Common myeloid progenitor, CD34-positive (primary cell): ENCODE measurements at regions not wholly inside any gene's neighbourhood (a gene's known extent, or its start where the extent isn't known, plus 50 kb on each side); places are given as distances from the start of the nearest gene placed in this dataset.

Source experiments
- CTCF ChIA-PET: fragments of 350-600 bp; sonication (Branson Sonifier 250); formaldehyde crosslinking; loops from one replicate; lab custom pipeline; 2021; ENCODE audit warnings: antibody characterized with exemption; lab: Charles Lee
- POLR2A ChIA-PET: fragments of 350-600 bp; sonication (Branson Sonifier 250); formaldehyde crosslinking; loops from one replicate; lab custom pipeline; 2021; ENCODE audit warnings: antibody characterized with exemption; lab: Charles Lee
- DNase-seq, 3 donors: peaks; one replicate each; pipeline versions ENCODE4 v3.0.0 to v3.0.0-alpha.2; 2013
- H3K27ac ChIP-seq, 2 experiments: 1 replicate in 1 of 2; 2 replicates in 1 of 2; pipeline ENCODE4 v1.7.0; 2013; ENCODE audit warnings: inconsistent platforms in 2 of 2, low read length in 2 of 2, mild to moderate bottlenecking in 2 of 2, low read depth in 1 of 2, moderate library complexity in 1 of 2; ENCODE audit not compliant: severe bottlenecking in 2 of 2, insufficient read depth in 1 of 2, poor library complexity in 1 of 2
- H3K27me3 ChIP-seq, 5 experiments: replicated peaks in 2 of 5; 1 replicate in 3 of 5; 2 replicates in 2 of 5; pipeline versions ENCODE4 v1.6.1 to v1.7.0; 2013; ENCODE audit warnings: low read length in 4 of 5, mild to moderate bottlenecking in 2 of 5, moderate library complexity in 2 of 5, inconsistent platforms in 1 of 5; ENCODE audit not compliant: insufficient read depth in 5 of 5, control insufficient read depth in 4 of 5
- H3K36me3 ChIP-seq, 4 experiments: 1 replicate in 2 of 4; 2 replicates in 2 of 4; pipeline versions ENCODE4 v1.6.1 to v1.7.0; 2013; ENCODE audit warnings: low read length in 3 of 4, control low read depth in 1 of 4, mild to moderate bottlenecking in 1 of 4; ENCODE audit not compliant: control insufficient read depth in 4 of 4, insufficient read depth in 4 of 4
- H3K4me1 ChIP-seq, 4 experiments: 1 replicate in 3 of 4; 2 replicates in 1 of 4; pipeline versions ENCODE4 v1.6.1 to v1.7.1; 2013; ENCODE audit warnings: low read length in 3 of 4, mild to moderate bottlenecking in 3 of 4, control low read depth in 1 of 4, inconsistent platforms in 1 of 4, moderate library complexity in 1 of 4; ENCODE audit not compliant: control insufficient read depth in 4 of 4, insufficient read depth in 4 of 4; ENCODE audit errors: control extremely low read depth in 1 of 4
- H3K4me3 ChIP-seq, 7 experiments: 1 replicate in 4 of 7; 2 replicates in 3 of 7; pipeline versions ENCODE4 v1.5.1 to v1.7.0; 2013; ENCODE audit warnings: mild to moderate bottlenecking in 7 of 7, low read length in 6 of 7, moderate library complexity in 6 of 7, inconsistent platforms in 2 of 7, low read depth in 2 of 7, control low read depth in 1 of 7; ENCODE audit not compliant: insufficient read depth in 4 of 7, control insufficient read depth in 1 of 7; ENCODE audit errors: extremely low read depth in 1 of 7
- H3K9me3 ChIP-seq, 5 experiments: 1 replicate in 4 of 5; 2 replicates in 1 of 5; pipeline versions ENCODE4 v1.6.1 to v1.7.1; 2013; ENCODE audit warnings: low read length in 4 of 5, mild to moderate bottlenecking in 2 of 5, inconsistent platforms in 1 of 5, low read depth in 1 of 5, moderate library complexity in 1 of 5; ENCODE audit not compliant: control insufficient read depth in 4 of 5, insufficient read depth in 2 of 5; ENCODE audit errors: control extremely low read depth in 1 of 5
- WGBS: methylation state at CpG from one replicate; pipeline ENCODE4 v1.1.5; 2013; ENCODE audit not compliant: insufficient coverage; 5-methylcytosine and 5-hydroxymethylcytosine counted together

DNA sequence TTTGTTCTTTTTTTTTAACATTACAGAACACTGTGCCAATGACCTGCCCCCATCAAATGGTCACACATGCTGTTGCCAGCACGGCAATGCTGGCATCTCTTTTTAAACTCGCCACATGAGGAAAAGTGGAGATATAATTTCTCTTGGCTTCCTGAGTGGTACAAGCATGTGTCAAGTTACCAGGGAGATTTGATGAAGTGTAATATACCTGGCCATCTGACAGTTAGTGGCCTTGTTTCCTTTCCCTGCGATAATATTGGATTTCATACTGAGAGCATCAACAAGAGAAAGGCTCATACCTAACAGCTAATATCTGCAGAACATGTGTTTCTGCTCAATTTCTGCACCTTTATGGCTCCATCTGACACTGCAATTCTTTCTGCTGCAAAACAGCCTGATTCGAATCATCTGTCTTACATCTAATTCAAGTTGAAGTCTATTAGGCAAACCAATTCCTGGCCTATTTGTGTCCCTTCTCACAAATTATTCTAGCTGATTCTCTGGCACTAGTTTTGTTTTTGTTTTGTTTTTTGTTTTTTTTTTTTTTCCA is 519.5 kb downstream of the PREX1 start:
- CTCF ChIA-PET: no interaction called here
- no peak overlapping the region for H3K4me3 ChIP-seq
- DNase-seq: no peak
- no peak overlapping the region for H3K27ac ChIP-seq
- POLR2A ChIA-PET: no interaction called here
- WGBS: 94% methylated on average over 4 of the region's 4 CpGs
- H3K36me3 ChIP-seq: no peaks in the 10 kb centered on the region
- H3K9me3 ChIP-seq: peaks cover 0 to 1% (median 0%) of the 10 kb centered on the region in 5 experiments
- H3K4me1 ChIP-seq: no peaks in the 10 kb centered on the region
- peaks cover 0 to 17% (median 3%) of the 10 kb centered on the region in 5 experiments for H3K27me3 ChIP-seq

DNA sequence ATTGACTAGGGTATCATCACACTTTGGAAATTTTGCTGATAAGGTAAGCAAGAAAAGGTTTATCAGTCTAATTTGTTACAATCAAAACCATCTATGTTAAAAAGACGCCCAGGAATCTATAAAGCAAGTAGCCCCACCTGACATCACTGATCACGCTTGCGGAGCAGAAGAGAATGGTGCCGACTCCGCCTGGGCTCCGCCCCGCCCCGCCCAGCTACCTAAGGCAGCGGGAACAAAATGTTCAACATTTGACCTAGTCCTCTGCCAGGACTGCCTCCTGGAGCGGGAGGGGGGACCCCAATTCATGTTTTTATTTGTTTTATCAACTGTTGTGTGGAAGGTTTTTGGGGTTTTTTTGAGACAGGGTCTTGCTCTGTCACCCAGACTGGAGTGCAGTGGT is 520.5 kb downstream of the PREX1 start:
- WGBS: 83% methylated on average over 10 of the region's 10 CpGs
- POLR2A ChIA-PET: no interaction called here
- H3K4me3 ChIP-seq: no peak overlapping the region
- no peak for DNase-seq
- CTCF ChIA-PET: no interaction called here
- H3K27me3 ChIP-seq: peaks cover 0 to 17% (median 3%) of the 10 kb centered on the region in 5 experiments
- H3K4me1 ChIP-seq: no peaks in the 10 kb centered on the region
- H3K27ac ChIP-seq: no peak overlapping the region
- no peaks in the 10 kb centered on the region for H3K36me3 ChIP-seq
- H3K9me3 ChIP-seq: peaks cover 0 to 1% (median 0%) of the 10 kb centered on the region in 5 experiments

DNA sequence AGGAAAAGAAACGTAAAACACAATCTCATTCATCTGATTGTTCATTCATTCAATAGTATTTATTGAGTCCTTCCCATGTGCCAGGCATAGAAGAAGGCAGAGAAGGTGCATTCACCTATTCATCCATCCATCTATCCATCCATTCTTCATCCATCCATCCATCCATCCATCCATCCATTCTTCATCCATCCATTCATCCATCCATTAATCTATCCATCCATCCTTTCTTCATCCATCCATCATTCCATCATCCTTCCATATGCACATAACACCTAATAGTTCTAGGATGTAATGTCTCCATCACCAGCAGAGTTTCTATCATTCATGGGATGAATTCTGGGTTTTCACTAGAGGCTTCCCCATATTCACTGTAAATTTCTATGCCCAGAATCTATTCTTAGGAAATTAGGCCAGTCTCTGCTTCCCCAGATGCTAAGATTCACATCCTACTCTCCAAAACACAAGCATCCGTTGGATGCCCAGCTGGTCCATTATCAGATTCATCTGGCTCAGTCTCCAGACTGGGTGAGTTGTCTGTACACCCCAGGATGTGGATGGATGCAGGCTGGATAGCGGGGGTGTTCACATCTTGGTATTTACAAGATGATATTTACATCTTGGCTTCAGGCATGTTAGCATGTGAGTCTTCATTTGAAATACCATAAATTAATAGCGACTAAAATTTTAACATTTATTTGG is 517.7 kb upstream of the SULF2 start:
- H3K9me3 ChIP-seq: peaks cover 0 to 1% (median under 1%) of the 10 kb centered on the region in 5 experiments
- CTCF ChIA-PET: no interaction called here
- POLR2A ChIA-PET: no interaction called here
- no peaks in the 10 kb centered on the region for H3K4me1 ChIP-seq
- H3K27ac ChIP-seq: no peak overlapping the region
- H3K27me3 ChIP-seq: peaks cover 0 to 16% (median 2%) of the 10 kb centered on the region in 5 experiments
- no peaks in the 10 kb centered on the region for H3K36me3 ChIP-seq
- no peak for DNase-seq
- H3K4me3 ChIP-seq: no peak overlapping the region
- 100% methylated on average over 1 of the region's 4 CpGs for WGBS

DNA sequence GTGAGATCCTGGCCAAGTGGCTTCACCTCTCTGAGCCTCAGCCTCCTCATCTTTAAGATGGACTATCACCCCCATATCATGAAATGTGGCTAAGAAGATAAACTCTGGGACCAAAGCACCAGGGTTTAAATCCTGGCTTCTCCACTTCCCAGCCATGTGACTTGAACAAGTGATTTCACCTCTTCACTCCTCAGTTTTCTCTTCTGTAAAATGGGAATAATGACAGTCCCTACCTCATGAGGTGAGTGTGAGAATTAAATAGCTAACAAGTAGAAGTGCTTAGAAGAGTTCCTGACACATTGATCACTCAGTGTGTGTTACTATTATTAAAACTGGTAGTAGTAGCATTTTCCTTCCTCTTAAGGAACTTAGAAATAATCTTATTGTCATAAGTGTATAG is 516.9 kb upstream of the SULF2 start:
- POLR2A ChIA-PET: no interaction called here
- Histone ChIP-seq H3K27me3 (peaks cover 0 to 18% (median 4%) of the 10 kb centered on the region in 5 experiments), H3K27ac (no peak overlapping the region), H3K4me3 (no peak overlapping the region), H3K36me3 (no peaks in the 10 kb centered on the region), H3K9me3 (peaks cover 0 to 3% (median 1%) of the 10 kb centered on the region in 5 experiments), H3K4me1 (no peaks in the 10 kb centered on the region)
- no peak for DNase-seq
- CTCF ChIA-PET: no interaction called here

DNA sequence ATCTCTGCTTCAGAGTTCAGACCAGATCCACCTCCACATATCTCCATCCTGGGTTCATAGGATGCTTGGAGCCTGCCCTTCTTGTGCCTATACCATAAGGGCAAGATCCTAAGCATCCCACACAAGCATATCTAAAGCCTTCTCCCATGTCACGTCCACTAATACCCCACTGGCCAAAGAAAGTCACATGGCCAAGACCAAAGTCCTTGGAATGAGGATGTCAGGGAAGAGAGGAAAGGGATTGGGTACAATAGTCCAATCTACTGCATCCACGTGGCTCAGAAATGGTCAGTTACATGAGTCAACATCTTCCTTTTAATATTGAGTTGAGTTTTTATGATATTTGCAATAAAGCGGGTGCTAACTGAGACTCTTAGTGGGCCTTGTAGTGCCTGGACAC is 515.9 kb upstream of the SULF2 start:
- Histone ChIP-seq H3K27me3 (peaks cover 0 to 17% (median 4%) of the 10 kb centered on the region in 5 experiments), H3K9me3 (peaks cover 0 to 3% (median 1%) of the 10 kb centered on the region in 5 experiments), H3K4me1 (no peaks in the 10 kb centered on the region), H3K27ac (no peak overlapping the region), H3K36me3 (no peaks in the 10 kb centered on the region), H3K4me3 (no peak overlapping the region)
- ChIA-PET CTCF (no interaction called here), POLR2A (no interaction called here)
- WGBS: 100% methylated on average over 2 of the region's 3 CpGs
- no peak for DNase-seq

DNA sequence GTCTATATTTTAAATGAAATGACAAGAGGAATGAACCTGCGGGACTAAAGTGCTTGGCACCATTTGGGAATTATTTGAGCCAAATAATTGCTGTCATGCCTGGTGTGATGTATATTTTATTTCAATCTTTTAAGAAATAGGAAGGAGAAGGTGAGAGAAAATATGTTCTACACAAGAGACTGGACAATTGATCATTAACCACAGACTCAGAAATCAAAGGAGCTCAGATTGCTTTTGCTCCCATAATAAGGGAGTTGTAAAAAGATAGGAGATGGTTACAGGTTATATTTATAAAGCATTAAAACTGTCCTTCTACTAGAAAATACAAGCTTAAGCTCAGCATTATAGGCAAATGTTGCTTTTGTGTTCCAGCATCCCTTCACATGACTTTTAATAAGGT is 515.2 kb upstream of the SULF2 start:
- Histone ChIP-seq H3K36me3 (no peaks in the 10 kb centered on the region), H3K9me3 (peaks cover 0 to 3% (median 1%) of the 10 kb centered on the region in 5 experiments), H3K27me3 (peaks cover 0 to 21% (median 4%) of the 10 kb centered on the region in 5 experiments), H3K4me3 (no peak overlapping the region), H3K27ac (no peak overlapping the region), H3K4me1 (no peaks in the 10 kb centered on the region)
- CTCF ChIA-PET: no interaction called here
- 71% methylated on average over 1 of the region's 1 CpG for WGBS
- no peak for DNase-seq
- POLR2A ChIA-PET: no interaction called here

DNA sequence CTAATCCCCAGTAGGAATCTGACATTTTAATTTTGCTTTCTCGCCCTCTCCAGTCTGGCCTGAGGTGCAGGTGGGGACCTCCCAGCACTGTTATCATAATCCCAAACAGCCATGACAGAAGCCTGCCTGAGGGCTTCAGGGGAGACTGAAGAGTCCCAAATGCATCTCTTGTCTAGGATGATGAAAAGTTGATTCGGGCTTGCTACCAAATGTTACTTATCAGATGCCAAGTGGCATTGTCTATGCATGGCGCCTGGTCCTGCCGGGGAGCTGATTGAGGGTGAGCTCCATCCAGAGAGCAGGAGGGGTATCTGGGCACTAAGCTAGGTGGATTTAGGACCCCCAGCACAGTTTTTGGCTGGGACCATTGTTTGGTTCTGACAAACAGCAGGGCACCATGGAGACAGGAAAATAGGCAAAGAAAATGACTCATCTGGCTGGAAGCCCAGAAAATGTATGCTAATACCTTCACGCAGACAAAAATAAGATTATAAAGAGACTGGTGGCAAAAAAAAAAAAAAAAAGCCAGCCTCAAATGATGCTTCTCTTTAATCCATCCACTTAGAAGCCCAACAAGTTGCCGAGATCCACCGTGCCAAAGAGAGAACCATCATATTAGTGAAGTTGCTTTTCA is 513.7 kb upstream of the SULF2 start:
- DNase-seq: peak; percentile 31 to 70 (median 67)
- Histone ChIP-seq H3K4me3 (no peak overlapping the region), H3K36me3 (no peaks in the 10 kb centered on the region), H3K27ac (no peak overlapping the region), H3K9me3 (peaks cover 0 to 3% (median 0%) of the 10 kb centered on the region in 5 experiments), H3K4me1 (no peaks in the 10 kb centered on the region), H3K27me3 (peaks cover 0 to 17% (median 2%) of the 10 kb centered on the region in 5 experiments)
- ChIA-PET CTCF (no interaction called here), POLR2A (no interaction called here)
- 97% methylated on average over 3 of the region's 7 CpGs for WGBS
